CD4-positive, alpha-beta T cell (primary cell): ENCODE measurements at regions not wholly inside any gene's neighbourhood (a gene's known extent, or its start where the extent isn't known, plus 50 kb on each side); places are given as distances from the start of the nearest gene placed in this dataset.

Source experiments
- ATAC-seq: fragments of 200-7000 bp; cut with Tn5 transposase; one replicate; pipeline ENCODE4 v1.10.0; 2022; ENCODE audit warnings: mild to moderate bottlenecking; ENCODE audit not compliant: poor library complexity
- CTCF ChIA-PET: fragments of 350-600 bp; sonication (Branson Sonifier 250); formaldehyde crosslinking; loops from one replicate; lab custom pipeline; 2021; ENCODE audit warnings: antibody characterized with exemption, inconsistent platforms; lab: Charles Lee
- POLR2A ChIA-PET: fragments of 350-600 bp; sonication (Branson Sonifier 250); formaldehyde crosslinking; loops from one replicate; lab custom pipeline; 2021; ENCODE audit warnings: antibody characterized with exemption, inconsistent platforms; lab: Charles Lee
- DNase-seq, 14 experiments: peaks; one replicate each; pipeline ENCODE4 v3.0.0-alpha.2; 2013 to 2020; ENCODE audit warnings: mixed read lengths in 2 of 14
- H3K27ac ChIP-seq, 2 donors: one replicate each; pipeline versions ENCODE4 v1.5.1 to v1.7.0; 2013; ENCODE audit warnings: low read length in 2 of 2, low read depth in 1 of 2, mild to moderate bottlenecking in 1 of 2
- H3K27me3 ChIP-seq, 2 experiments: 1 replicate in 1 of 2; 2 replicates in 1 of 2; pipeline versions ENCODE4 v1.6.1 to v1.7.0; 2013; ENCODE audit warnings: low read length in 2 of 2, control low read depth in 1 of 2, mild to moderate bottlenecking in 1 of 2, moderate library complexity in 1 of 2; ENCODE audit not compliant: insufficient read depth in 2 of 2, control insufficient read depth in 1 of 2
- H3K36me3 ChIP-seq: one replicate; pipeline ENCODE4 v1.6.1; 2013; ENCODE audit warnings: low read length, control low read depth; ENCODE audit not compliant: insufficient read depth
- H3K4me1 ChIP-seq: one replicate; pipeline ENCODE4 v1.6.1; 2013; ENCODE audit warnings: low read length, control low read depth; ENCODE audit not compliant: insufficient read depth
- H3K4me3 ChIP-seq: one replicate; pipeline ENCODE4 v1.5.1; 2013; ENCODE audit warnings: mild to moderate bottlenecking, low read length, moderate library complexity
- H3K9me3 ChIP-seq, 2 experiments: 1 replicate in 1 of 2; 2 replicates in 1 of 2; pipeline versions ENCODE4 v1.6.1 to v1.7.0; 2013; ENCODE audit warnings: low read length in 2 of 2, mild to moderate bottlenecking in 2 of 2, control low read depth in 1 of 2, moderate library complexity in 1 of 2; ENCODE audit not compliant: control insufficient read depth in 1 of 2, insufficient read depth in 1 of 2
- H3K27ac Mint-ChIP-seq: one replicate; pipeline ENCODE4 v1.8.0; 2020; ENCODE audit warnings: mixed read lengths
- H3K27me3 Mint-ChIP-seq: one replicate; pipeline ENCODE4 v1.8.0; 2021; ENCODE audit warnings: mixed read lengths
- H3K36me3 Mint-ChIP-seq: one replicate; pipeline ENCODE4 v1.8.0; 2021; ENCODE audit warnings: low read depth, mixed read lengths
- H3K4me1 Mint-ChIP-seq: one replicate; pipeline ENCODE4 v1.8.0; 2021; ENCODE audit warnings: low read depth, mixed read lengths
- H3K4me3 Mint-ChIP-seq: one replicate; pipeline ENCODE4 v1.8.0; 2020; ENCODE audit warnings: mild to moderate bottlenecking, mixed read lengths
- H3K9me3 Mint-ChIP-seq: one replicate; pipeline ENCODE4 v1.8.0; 2020; ENCODE audit warnings: mixed read lengths
- CTCF ChIP-seq: fragments of 200-600 bp; IDR thresholded peaks from one replicate; pipeline ENCODE4 v1.8.0; 2022; ENCODE audit warnings: antibody characterized with exemption, mild to moderate bottlenecking
- intact Hi-C, 2 experiments: fragments of 100-400 bp; cut with DNase I in 1 of 2; cut with micrococcal nuclease in 1 of 2; formaldehyde crosslinking; loops; one replicate each; pipeline versions ENCODE4 v1.15.1 to v1.9.0; 2023 to 2025; cut with DNase I, micrococcal nuclease

- H3K27ac Mint-ChIP-seq, result no peak overlapping the region
- Histone ChIP-seq H3K27ac (no peak overlapping the region), H3K36me3 (no peaks in the 10 kb centered on the region), H3K4me1 (no peaks in the 10 kb centered on the region), H3K4me3 (no peak overlapping the region), H3K9me3 (no peaks in the 10 kb centered on the region), H3K27me3 (peaks cover 13 to 23% of the 10 kb centered on the region in 2 experiments)
- DNase-seq, result no peak
- peaks cover 64% of the 10 kb centered on the region for H3K27me3 Mint-ChIP-seq
- intact Hi-C loops, result no loop called here
- CTCF ChIA-PET, result no interaction called here
- H3K9me3 Mint-ChIP-seq, result no peaks in the 10 kb centered on the region
- POLR2A ChIA-PET, result no interaction called here
- no peak for TF ChIP-seq CTCF
- no peak overlapping the region for H3K4me3 Mint-ChIP-seq
- no peaks in the 10 kb centered on the region for H3K4me1 Mint-ChIP-seq
- no peak for ATAC-seq
- no peaks in the 10 kb centered on the region for H3K36me3 Mint-ChIP-seq
These were observed 63.9 kb downstream of the RDH14 start for GRCh38 chr2:18496516-18496915.

GRCh38 chr2:18495058-18495457 lies 65.4 kb downstream of the RDH14 start:
- peaks cover 9 to 23% of the 10 kb centered on the region in 2 experiments for H3K27me3 ChIP-seq
- Mint-ChIP-seq H3K9me3 (no peaks in the 10 kb centered on the region), H3K27ac (no peak overlapping the region), H3K4me3 (no peak overlapping the region), H3K4me1 (no peaks in the 10 kb centered on the region), H3K27me3 (peaks cover 60% of the 10 kb centered on the region), H3K36me3 (no peaks in the 10 kb centered on the region)
- TF ChIP-seq CTCF, result no peak
- H3K27ac ChIP-seq, result no peak overlapping the region
- DNase-seq (no peak), ATAC-seq (no peak)
- intact Hi-C loops, result no loop called here
- H3K4me3 ChIP-seq, result no peak overlapping the region
- no peaks in the 10 kb centered on the region for H3K9me3 ChIP-seq
- POLR2A ChIA-PET, result no interaction called here
- CTCF ChIA-PET, result no interaction called here
- H3K4me1 ChIP-seq, result no peaks in the 10 kb centered on the region
- no peaks in the 10 kb centered on the region for H3K36me3 ChIP-seq

- Histone ChIP-seq H3K9me3 (no peaks in the 10 kb centered on the region), H3K4me3 (no peak overlapping the region), H3K4me1 (no peaks in the 10 kb centered on the region), H3K27ac (no peak overlapping the region), H3K36me3 (no peaks in the 10 kb centered on the region), H3K27me3 (peaks cover 9 to 18% of the 10 kb centered on the region in 2 experiments)
- intact Hi-C loops, result no loop called here
- H3K4me1 Mint-ChIP-seq, result no peaks in the 10 kb centered on the region
- CTCF ChIA-PET, result no interaction called here
- TF ChIP-seq CTCF, result no peak
- H3K27ac Mint-ChIP-seq, result no peak overlapping the region
- POLR2A ChIA-PET, result no interaction called here
- no peaks in the 10 kb centered on the region for H3K9me3 Mint-ChIP-seq
- DNase-seq (no peak), ATAC-seq (no peak)
- H3K36me3 Mint-ChIP-seq, result no peaks in the 10 kb centered on the region
- no peak overlapping the region for H3K4me3 Mint-ChIP-seq
- H3K27me3 Mint-ChIP-seq, result peaks cover 49% of the 10 kb centered on the region
These were observed 67.7 kb downstream of the RDH14 start for GRCh38 chr2:18492721-18493120.
